Body of pancreas (tissue), 4 donors: ENCODE measurements at regions not wholly inside any gene's neighbourhood (a gene's known extent, or its start where the extent isn't known, plus 50 kb on each side); places are given as distances from the start of the nearest gene placed in this dataset.

Source experiments
- POLR2A ChIP-seq, 3 donors: fragments of 450-650 bp; IDR thresholded peaks; one replicate each; pipeline ENCODE4 v1.6.1; 2016; ENCODE audit warnings: antibody characterized with exemption in 3 of 3, mild to moderate bottlenecking in 2 of 3
- TF ChIP-seq, protein P1 (sequence below), 7 experiments: fragments of 450-650 bp in 4 of 7; fragments of 200-600 bp in 3 of 7; sonication (generic) in 3 of 7; IDR thresholded peaks; one replicate each; pipeline ENCODE4 v1.5.1; 2016 to 2019; ENCODE audit warnings: antibody characterized with exemption in 7 of 7

GRCh38 chr7:45494885-45495284, 79.3 kb upstream of the ADCY1 start:
- TF ChIP-seq, protein P1, sequence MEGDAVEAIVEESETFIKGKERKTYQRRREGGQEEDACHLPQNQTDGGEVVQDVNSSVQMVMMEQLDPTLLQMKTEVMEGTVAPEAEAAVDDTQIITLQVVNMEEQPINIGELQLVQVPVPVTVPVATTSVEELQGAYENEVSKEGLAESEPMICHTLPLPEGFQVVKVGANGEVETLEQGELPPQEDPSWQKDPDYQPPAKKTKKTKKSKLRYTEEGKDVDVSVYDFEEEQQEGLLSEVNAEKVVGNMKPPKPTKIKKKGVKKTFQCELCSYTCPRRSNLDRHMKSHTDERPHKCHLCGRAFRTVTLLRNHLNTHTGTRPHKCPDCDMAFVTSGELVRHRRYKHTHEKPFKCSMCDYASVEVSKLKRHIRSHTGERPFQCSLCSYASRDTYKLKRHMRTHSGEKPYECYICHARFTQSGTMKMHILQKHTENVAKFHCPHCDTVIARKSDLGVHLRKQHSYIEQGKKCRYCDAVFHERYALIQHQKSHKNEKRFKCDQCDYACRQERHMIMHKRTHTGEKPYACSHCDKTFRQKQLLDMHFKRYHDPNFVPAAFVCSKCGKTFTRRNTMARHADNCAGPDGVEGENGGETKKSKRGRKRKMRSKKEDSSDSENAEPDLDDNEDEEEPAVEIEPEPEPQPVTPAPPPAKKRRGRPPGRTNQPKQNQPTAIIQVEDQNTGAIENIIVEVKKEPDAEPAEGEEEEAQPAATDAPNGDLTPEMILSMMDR (IDR thresholded peaks at IDR 0.05), result no peak
- TF ChIP-seq POLR2A (IDR thresholded peaks at IDR 0.05), result no peak
